HG03442 (cell line): ENCODE measurements at regions not wholly inside any gene's neighbourhood (a gene's known extent, or its start where the extent isn't known, plus 50 kb on each side); places are given as distances from the start of the nearest gene placed in this dataset.
"Not testable (repeated sequence)": the region's sequence is repeated elsewhere in the genome, so short reads cannot be mapped to it uniquely, and the experiment has no call there.

ENCODE experiments used
- ATAC-seq: cut with Tn5 transposase; IDR thresholded peaks from one replicate; pipeline ENCODE4 v1.9.1; 2021; ENCODE audit warnings: mild to moderate bottlenecking, moderate library complexity; ENCODE audit not compliant: unreplicated experiment

DNA sequence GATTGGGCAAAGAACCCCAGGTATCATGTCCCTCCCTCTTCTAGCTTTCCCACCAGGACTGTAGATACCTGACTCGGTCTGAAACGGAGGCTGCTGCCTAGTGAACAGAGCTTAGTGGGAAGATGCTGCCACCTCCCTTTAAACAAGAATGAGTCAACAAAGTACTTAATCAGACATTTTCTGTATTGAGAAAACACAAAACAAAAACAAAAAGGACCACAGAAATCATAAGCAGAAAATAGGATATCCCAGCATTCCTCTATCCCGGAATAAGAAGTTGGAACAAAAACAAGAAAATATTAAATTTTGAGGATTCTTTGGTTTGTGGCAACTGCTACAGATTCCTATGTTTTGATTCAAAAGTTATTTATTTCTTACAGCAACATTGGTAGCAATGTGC, 51.7 kb upstream of the COL8A1 start:
- no peak for ATAC-seq

DNA sequence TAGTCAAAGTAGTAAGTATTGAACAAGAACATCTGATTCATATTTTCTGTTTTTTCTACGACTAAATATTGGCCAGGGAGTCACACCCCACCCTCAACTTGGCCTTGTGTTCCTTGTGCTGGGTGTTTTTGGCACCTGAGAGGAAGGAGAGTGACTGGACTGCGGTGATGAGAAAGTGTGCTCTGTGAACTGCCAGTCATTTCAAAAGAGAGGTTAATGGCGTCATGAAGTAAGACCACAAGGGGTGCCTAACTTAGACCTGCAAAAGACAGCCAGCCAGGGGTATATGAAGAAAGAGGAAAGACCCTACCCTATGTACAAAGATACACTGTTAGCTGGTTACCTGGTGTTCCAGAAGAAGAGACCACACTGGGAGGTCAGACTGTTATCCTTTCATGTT, 58.4 kb upstream of the COL8A1 start:
- ATAC-seq = no peak

DNA sequence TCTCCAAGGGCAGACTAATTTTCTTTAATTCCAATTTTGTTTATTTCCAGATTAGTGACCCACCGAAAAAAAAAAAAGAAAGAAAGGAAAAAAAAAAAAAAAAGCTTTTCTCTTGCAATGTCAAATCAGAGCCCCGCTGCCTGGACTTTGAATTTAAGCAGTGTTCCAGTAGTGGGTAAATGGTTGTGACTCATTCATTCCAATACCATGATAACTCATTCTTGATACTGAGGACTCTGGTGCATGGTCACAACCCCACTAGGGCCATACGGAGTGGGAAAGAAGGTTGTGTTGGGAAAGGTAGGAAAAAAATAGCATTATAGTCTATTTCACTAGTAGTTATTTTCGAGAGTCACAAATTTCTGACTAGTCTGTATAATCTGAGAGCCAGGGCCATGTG, 59.1 kb upstream of the COL8A1 start:
- no peak for ATAC-seq

DNA sequence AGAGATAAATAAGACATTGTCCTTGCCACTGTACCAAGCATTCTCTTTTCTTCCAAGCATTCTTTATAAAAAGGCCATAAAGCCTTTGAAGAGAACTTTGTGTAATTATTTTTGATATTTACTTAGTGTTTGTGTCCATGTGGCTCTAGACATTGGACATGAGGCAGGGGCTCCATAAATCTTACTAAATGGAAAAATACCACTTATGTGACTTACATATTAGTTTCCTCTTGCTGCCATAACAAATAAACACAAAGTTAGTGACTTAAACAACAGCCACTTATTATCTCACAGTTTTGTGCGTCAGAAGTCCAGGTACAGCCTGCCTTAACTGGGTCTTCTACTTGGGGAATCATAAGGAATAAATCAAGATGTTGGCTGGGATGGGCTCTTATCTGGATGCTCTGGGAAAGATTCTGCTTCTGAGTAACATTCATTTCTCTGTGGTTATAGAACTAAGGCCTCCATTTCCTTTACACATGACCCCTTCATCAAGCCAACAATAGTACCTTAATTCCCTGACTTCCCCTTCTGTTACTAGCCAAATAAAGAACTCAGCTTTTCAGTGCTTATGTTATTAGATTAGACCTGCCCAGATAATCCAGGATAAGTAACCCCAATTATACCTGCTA, 59.9 kb upstream of the COL8A1 start:
- ATAC-seq = no peak

DNA sequence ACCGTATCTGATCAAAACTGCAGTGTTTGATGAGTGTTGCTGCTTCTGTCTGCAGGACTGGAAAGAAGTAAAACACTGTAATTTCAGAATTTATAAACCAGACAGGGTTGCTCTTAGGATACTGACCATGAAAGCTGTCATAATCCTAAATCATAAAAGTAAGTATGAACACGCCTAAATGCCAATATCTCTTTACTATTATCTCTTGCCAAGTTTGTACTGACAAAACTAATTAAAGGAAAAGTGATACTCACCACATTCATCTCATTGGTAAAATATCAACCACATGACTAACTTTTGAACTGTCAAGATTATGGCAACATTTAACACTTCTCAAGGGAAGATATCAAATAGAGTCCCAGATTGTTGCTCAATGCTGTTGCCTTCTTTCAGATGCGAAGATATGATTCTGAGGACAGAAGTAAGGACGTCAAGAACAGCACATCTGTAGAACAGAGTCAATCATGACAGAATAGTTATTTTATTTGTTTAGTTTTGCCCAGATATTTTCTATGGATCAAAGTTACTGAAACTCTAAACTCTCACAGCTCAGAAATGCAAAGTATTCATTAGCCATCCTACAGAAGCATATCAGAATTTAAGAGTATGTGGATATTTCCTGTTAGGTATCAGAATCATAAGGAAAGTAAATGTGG, 61.4 kb upstream of the COL8A1 start:
- no peak for ATAC-seq

DNA sequence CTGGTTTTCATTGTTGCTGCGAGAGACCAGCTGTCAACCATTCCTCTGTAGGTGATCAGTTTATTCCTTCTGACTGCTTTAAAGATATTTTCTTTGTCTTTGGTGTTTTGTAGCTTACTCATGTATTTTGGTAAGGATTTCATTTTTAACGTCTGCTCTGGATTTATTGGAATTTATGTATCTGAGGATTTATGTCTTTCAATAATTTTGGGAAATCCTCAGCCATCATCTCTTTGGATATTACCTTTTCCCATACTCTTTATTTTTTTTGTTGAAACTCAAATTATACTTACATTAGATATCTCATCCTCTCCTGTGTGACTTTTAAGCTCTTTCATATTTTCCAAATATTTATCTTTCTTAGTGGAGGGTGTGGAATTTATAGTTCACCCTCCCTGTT, 62.7 kb upstream of the COL8A1 start:
- no peak for ATAC-seq

DNA sequence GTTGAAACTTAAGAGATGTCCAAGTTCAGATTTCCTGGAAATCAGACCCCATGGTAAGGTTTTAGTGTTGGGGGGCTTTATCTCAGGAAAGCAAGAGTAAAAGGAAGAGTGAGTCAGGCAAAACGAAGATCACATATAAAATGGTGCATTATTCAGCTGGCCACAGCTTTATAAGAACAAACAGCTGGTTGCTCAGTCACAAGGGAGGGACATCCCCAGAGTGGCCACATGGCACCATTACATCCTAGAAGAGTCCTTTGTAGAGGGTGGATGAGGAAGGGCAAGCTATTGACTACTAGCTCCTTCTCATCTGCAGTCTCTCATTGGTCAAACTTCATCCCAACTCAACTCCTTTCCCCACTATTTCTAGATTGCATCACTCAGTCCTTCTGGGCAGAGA, 68.3 kb upstream of the COL8A1 start:
- ATAC-seq = no peak

DNA sequence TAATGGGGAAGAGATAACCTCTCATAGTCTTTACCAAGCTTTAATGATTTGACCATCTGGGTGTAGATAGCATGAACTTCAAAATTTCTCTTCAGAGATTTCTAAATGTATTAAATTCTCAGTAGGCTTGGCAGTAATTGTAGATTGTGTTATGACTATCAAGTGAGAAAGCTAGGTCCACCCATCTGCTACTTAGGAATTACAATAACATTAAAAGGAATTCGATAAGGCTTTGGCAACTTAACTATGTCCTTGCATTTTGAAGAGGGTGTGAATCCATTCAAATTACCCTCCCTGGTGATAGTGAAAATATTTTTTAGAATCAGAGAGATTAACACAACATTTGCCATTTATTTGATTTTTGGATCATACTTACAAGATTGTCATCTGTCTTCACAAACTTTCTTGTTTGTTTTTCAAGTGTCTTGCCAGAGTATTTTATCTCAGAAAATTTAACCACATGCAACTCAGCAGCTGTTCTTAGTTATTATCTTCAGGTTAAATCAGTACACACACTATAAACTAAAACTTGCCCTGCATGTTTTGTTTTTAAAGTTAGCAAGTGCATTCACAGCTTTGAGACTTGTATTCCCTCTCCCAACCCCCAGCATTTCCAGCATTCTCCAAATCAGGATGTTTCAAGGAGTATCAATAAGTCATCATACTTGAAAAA, 69.6 kb upstream of the COL8A1 start:
- no peak for ATAC-seq

DNA sequence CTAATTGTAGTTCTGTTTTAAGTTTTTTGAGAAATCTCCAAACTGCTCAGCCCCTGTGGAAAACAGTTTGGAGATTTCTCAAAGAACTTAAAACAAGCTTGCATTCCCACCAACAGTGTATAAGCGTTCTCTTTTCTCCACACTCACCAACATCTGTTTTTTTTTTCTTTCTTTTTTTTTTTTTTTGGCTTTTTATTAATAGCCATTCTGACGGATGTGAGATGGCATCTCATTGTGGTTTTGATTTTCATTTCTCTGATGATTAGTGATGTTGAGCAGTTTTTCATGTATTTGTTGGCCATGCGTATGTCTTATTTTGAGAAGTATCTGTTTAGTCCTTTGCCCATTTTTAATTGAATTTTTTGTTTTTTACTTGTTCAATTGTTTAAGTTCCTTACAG, 73.1 kb upstream of the COL8A1 start:
- ATAC-seq = no peak

DNA sequence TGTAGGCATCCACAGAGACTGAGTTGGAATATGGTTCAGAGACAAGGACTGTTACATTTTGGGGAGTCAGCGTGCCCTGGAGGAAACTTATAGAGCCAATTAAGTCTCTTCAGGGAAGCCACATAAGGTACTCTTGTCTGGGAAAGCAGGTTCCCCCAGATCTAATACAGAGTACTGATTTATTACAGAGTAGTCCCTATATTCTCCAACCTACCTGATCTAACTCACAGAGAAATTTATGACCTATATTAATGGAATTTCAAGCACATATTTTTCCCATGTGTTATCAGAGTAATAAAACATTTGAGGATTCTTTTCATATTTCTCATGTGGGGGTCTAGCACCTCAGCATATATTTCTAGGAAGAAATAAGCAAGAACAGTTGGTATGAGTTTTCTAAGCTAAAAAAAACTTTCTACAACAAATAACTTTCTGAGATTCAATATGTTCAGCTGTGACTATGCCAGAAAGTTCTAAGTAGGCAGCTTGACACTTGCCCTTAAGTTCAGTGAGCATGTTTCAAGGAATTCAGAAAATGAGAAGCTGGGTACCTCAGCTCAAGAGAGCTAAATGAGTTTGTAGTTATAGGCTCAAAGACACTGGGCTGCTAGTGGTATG, 75.3 kb upstream of the COL8A1 start:
- no peak for ATAC-seq

DNA sequence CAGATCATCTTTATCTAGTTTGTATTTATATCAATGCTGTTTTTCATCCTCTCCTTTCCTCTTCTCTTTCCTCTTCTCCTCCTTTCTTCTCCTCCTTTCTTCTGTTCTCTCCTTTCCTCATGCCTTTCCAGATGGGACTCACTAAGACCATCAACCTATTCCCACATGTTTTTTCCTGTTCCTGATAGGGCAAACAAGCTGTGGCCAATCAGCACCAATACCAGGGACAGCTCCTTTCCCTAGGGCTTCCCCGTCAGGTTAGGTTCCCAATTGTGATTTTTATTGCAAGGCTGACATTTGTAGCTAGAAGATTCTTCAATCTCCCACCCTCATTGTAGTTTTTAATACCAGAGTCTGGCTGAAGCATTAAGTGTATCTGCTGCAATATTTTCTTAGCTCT, 76.3 kb upstream of the COL8A1 start:
- no peak for ATAC-seq

DNA sequence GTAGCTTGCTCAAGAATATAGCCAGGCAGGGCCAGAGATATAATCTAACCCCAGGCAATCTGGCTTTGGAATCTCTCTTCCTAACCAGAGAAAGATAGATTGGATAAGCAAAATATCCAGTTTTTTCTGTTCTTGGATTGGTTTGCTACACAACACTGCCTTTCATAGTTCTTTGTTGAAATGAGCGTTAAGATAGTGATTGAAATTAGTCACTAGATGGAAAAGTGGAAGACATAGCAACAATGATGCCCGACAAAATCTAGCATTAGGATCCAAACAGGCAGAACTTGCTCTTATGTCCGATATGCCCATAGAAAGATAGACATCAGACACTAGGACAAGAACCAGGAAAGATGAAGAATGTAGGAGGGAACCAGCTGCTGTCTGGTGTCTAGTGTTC, 77.3 kb upstream of the COL8A1 start:
- no peak for ATAC-seq

DNA sequence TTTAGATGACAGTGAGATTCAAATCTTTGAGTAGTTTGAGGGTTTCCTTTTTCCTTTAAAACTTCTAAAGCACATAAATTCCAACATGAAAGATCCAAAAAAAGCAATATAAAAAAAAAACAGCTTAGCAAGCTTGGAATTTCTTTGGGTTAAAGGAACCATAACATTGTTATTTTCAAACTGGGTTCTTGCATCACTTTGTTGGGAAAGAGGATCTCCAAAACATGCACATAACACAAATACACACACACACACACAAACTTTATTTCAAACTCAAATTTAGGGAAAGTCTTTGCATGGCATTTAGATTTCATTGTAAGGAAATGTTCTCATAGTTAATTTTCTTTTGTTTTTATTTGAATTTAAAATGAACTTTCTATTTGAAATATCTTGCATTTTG, 79.2 kb upstream of the COL8A1 start:
- ATAC-seq = no peak

DNA sequence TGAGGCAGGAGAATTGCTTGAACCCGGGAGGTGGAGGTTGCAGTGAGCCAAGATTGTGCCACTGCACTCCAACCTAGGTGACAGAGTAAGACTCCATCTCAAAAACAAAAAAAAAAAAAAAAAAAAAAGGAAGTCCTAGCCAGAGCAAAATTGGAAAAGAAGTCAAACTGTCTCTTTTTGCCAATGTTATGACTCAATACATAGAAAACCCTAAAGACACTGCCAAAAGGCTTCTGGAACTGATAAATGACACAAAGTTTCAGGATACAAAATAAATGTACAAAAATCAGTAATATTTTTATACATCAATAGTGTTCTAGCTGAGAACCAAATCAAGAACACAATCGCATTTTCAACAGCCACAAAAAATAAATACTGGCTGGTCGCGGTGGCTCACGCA, 82.5 kb upstream of the COL8A1 start:
- not testable (repeated sequence) for ATAC-seq

DNA sequence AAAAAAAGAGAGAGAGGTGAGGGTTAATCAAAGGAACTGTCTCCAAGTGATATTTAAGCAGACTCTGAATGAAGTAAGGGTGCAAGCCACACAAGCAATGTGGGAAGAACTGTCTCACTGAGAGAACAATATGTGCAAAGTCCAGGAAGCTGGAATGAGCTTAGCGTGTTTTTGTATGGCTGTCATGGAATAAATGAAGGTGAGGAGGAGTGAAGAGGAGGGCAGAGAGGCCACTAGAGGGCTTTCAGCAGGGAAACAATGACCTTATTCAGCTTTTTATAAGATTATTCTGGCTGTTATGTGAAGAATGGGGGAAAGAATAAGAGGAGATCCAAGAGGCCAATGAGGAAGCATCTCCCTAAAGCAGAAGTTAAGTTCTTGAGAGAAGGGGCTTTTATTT, 86.9 kb upstream of the COL8A1 start:
- no peak for ATAC-seq

DNA sequence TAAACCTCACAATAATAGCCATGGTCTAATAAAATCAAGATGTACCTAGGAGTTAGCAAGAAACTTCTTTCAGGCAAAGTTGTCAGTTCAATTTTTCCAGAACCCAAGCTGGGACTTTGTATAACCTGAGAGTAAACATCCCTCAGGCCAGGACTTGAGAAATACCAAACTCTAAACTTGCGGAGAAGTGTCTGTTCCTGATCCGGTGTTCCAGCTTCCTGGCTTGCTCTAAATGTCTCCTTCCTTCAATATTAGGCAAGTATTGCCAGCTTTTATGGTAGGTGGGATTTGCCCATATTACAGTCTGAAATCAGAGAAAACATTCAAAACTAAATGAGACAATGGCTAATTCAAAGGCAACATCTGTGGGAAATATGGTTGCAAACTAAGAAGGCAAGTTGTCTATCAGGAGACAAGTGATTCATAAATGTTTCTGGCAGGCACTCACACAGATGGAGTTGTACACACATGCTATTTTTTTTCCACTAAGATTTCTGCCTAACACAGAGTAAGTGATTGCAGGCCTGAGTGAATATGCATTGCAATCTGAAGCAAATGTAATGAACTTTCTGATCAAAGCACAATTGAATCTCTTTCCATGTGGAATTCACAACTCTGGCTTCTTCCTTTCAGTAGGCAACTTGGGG, 88.3 kb upstream of the COL8A1 start:
- no peak for ATAC-seq

DNA sequence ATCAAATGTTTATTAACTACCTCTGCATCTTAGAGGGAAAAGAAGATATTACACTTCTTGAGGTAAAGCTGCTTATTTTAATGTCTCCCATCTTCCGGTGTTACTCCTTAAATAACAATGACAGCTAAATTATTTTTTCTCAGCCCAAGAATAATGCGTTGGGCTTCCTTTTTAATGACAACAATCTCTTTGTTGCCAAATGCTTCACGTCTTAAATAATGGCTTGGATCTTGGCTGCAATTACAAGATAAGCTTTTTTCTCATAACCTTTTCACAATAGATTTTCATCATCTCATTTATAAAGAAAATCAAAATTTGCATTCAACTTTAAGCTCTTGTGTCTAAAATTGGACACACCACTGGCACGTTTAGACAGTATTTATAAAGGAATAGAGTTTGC, 89.2 kb upstream of the COL8A1 start:
- ATAC-seq = no peak

DNA sequence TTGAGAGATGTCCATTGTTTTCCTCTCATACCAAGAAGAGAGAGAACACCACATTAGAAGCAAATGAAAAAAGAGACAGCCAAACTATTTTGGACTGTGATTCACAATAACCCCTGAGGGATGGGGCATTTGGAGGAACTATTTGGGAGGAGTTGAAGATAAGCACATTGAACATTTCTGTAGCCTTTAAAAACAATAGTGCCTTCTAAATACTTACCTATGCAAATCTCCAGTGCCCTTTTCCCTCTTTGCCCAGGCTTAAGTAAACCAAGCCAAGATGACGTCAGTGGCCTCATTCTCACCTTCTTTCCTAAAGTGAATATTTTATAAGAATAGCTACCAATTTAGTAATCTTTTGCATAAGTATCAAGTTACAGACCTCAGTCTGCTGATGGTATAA, 89.7 kb upstream of the COL8A1 start:
- no peak for ATAC-seq

DNA sequence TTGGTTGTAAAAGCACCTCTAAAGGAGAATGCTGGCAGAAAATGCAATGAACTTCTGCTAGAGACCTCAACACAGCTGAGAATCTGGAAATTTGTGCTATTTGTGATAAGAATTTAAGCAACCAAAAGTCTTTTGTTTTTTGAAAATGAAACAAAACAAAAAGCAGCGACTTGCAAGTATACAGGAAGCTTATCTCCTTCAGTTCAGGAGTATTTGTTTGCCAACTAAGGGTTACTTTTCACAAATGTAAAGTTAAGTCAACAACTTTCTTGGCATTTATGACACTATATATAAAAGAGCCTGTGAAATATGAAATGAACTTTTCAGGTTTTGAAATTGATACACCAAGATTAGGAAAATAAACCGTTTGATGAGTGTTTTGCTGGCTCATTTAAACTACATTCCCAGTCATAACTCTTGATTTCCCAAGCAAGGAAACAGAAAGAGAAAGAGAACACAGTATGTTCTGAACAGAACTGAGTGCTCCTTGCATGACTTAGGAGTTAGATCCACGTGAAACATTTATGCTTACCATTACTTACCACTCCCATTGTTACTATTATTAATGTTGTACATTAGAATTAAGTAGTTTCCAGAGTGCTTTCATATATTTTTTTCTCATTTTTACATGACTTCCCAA, 92.3 kb upstream of the COL8A1 start:
- no peak for ATAC-seq

DNA sequence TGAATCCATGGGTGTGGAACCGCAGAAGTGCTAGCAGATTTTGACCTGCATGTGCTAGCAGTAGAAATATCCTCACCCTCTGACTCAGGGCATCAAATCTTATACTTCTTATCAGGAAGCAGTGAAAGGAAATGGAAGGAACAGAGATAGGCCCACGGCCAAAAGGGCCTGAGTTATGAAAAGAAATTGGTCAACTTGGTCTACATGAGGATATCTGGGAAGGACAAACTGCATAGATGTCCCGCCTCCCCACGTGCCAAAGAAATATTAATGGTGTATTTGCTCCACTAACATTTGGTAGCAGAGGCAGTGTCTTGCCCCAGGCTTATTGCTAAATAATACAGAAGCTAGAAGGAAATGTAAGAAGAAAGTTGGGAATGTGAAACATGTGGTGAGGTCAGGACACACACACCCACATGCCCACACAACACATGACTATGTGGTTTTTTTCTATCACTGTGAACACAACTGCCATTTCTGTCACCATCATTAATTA, 93.6 kb upstream of the COL8A1 start:
- ATAC-seq = no peak

DNA sequence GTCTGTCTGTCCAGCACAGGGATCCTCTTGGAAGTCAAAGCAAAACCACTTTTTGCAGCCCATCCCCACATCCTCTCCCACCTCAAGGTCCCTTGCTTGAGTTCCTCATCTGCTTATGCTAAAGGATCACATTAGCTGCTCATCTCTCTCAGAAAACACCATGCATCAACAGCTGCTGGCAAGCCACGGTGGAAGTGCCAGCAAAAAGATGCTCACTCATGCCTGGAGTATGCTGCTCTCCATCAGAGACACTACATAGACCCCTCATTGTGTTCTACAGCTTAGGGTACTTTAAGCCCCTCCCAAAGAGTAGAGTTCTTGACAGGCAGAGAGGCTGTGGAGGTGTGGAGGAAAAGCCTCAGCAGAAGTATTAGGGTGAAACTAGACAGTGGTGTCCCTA, 94.6 kb upstream of the COL8A1 start:
- ATAC-seq = no peak
